K562 (cell line): ENCODE measurements at regions not wholly inside any gene's neighbourhood (a gene's known extent, or its start where the extent isn't known, plus 50 kb on each side); places are given as distances from the start of the nearest gene placed in this dataset.

ENCODE experiments used
- ATAC-seq: fragments of 200-7000 bp; cut with Tn5 transposase; 3 replicates; pipeline ENCODE4 v1.9.1; 2020; ENCODE audit warnings: moderate library complexity
- BruUV-seq: library from RNA; stranded (reverse); fragments of 400-500 nt; replicated peaks from 2 replicates; lab custom pipeline; 2021; lab: Mats Ljungman, UMichigan
- CTCF ChIA-PET: fragments of 300-600 bp; formaldehyde crosslinking; extraction: SDS; loops from one replicate; lab custom pipeline; 2021; ENCODE audit warnings: low intra/inter-chr PET ratio; lab: Yijun Ruan, JAX
- POLR2A ChIA-PET: fragments of 300-600, 350-650 bp; sonication (Branson Sonifier 250); formaldehyde crosslinking; extraction: SDS; loops from one replicate; lab custom pipeline; 2021; ENCODE audit warnings: antibody characterized with exemption, inconsistent platforms; lab: Yijun Ruan, JAX
- DNase-seq, 4 experiments: peaks; one replicate each; pipeline versions ENCODE4 v3.0.0 to v3.0.0-alpha.2; 2011 to 2018; ENCODE audit warnings: low spot score in 3 of 4, mixed read lengths in 3 of 4; ENCODE audit errors: extremely low read depth in 1 of 4
- FAIRE-seq: peaks from 2 replicates; lab custom pipeline; 2011; peaks lifted over from hg19 to GRCh38; lab: Jason Lieb, UNC
- H2AFZ ChIP-seq: 2 replicates; pipeline ENCODE4 v1.6.0; 2011; ENCODE audit warnings: low read depth, low read length, control low read depth, inconsistent platforms
- H3K27ac ChIP-seq: fragments of 200-600 bp; 3 replicates; pipeline ENCODE4 v1.8.0; 2011; ENCODE audit warnings: low read depth, mild to moderate bottlenecking, control low read depth, inconsistent platforms, low read length, moderate library complexity, mixed read lengths; ENCODE audit errors: extremely low read depth
- H3K27me3 ChIP-seq, 2 experiments: fragments of 300-600 bp in 1 of 2; 2 replicates in 1 of 2; 3 replicates in 1 of 2; pipeline versions ENCODE4 v1.6.0 to v1.8.0; 2011; ENCODE audit warnings: inconsistent platforms in 2 of 2, low read length in 2 of 2, mild to moderate bottlenecking in 1 of 2, mixed read lengths in 1 of 2, moderate library complexity in 1 of 2; ENCODE audit not compliant: control insufficient read depth in 2 of 2, insufficient read depth in 2 of 2
- H3K36me3 ChIP-seq: fragments of 300-600 bp; 3 replicates; pipeline ENCODE4 v1.8.0; 2011; ENCODE audit warnings: mild to moderate bottlenecking, low read length, inconsistent platforms; ENCODE audit not compliant: control insufficient read depth, insufficient read depth
- H3K4me1 ChIP-seq, 2 experiments: fragments of 200-600 bp in 1 of 2; replicated peaks in 1 of 2; 2 replicates in 1 of 2; 3 replicates in 1 of 2; pipeline versions ENCODE4 v1.5.1 to v1.8.0; 2011; ENCODE audit warnings: inconsistent platforms in 2 of 2, low read length in 2 of 2, mild to moderate bottlenecking in 1 of 2, mixed read lengths in 1 of 2, moderate library complexity in 1 of 2; ENCODE audit not compliant: control insufficient read depth in 2 of 2, insufficient read depth in 2 of 2
- H3K4me2 ChIP-seq: 2 replicates; pipeline ENCODE4 v1.6.1; 2011; ENCODE audit warnings: low read length, control low read depth, inconsistent platforms, mixed read lengths; ENCODE audit not compliant: insufficient read depth
- H3K4me3 ChIP-seq: fragments of 200-600 bp; sonication (generic), shearing (Covaris generic); 2 replicates; pipeline ENCODE4 v1.5.1; 2016; ENCODE audit warnings: control low read depth, inconsistent platforms
- H3K79me2 ChIP-seq: fragments of 200-600 bp; 3 replicates; pipeline ENCODE4 v1.8.0; 2011; ENCODE audit warnings: low read length, inconsistent platforms; ENCODE audit not compliant: control insufficient read depth, insufficient read depth
- H3K9ac ChIP-seq, 2 experiments: 2 replicates each; pipeline versions ENCODE4 v1.6.0 to v1.6.1; 2011; ENCODE audit warnings: low read depth in 2 of 2, low read length in 2 of 2, control low read depth in 1 of 2, inconsistent platforms in 1 of 2, mild to moderate bottlenecking in 1 of 2, mixed read lengths in 1 of 2; ENCODE audit not compliant: insufficient read depth in 1 of 2
- H3K9me1 ChIP-seq: one replicate; pipeline ENCODE4 v1.6.0; 2011; ENCODE audit warnings: inconsistent platforms, mild to moderate bottlenecking, low read length, moderate library complexity; ENCODE audit not compliant: control insufficient read depth, insufficient read depth
- H3K9me3 ChIP-seq: replicated peaks from 2 replicates; pipeline ENCODE4 v1.5.1; 2011; ENCODE audit warnings: low read depth, low read length, inconsistent platforms; ENCODE audit not compliant: control insufficient read depth, insufficient read depth
- H4K20me1 ChIP-seq: replicated peaks from 2 replicates; pipeline ENCODE4 v1.6.1; 2011; ENCODE audit warnings: low read length, inconsistent platforms, mixed read lengths; ENCODE audit not compliant: control insufficient read depth, insufficient read depth
- ARID1B ChIP-seq: fragments of 450-650 bp; IDR thresholded peaks from 2 replicates; pipeline ENCODE4 v1.6.1; 2016; ENCODE audit warnings: antibody characterized with exemption, mild to moderate bottlenecking, inconsistent platforms
- CHD2 ChIP-seq: IDR thresholded peaks from 2 replicates; pipeline ENCODE4 v1.6.1; 2011; ENCODE audit warnings: low read depth, low read length
- ETV1 ChIP-seq: fragments of 450-650 bp; conservative IDR thresholded peaks from 2 replicates; pipeline ENCODE4 v1.6.1; 2016; ENCODE audit warnings: missing genetic modification characterization, control low read depth, low read depth, missing compliant biosample characterization
- FOXO4 ChIP-seq: fragments of 450-650 bp; formaldehyde crosslinking; IDR thresholded peaks from 2 replicates; pipeline ENCODE4 v1.4.0; 2020; ENCODE audit warnings: mild to moderate bottlenecking, moderate library complexity
- KAT2B ChIP-seq: IDR thresholded peaks from one replicate; pipeline ENCODE4 v1.6.1; 2012; ENCODE audit warnings: low read depth, mild to moderate bottlenecking, control low read depth, inconsistent platforms, low read length, moderate library complexity
- MCM3 ChIP-seq: fragments of 450-650 bp; IDR thresholded peaks from 2 replicates; pipeline ENCODE4 v1.6.1; 2016
- MXI1 ChIP-seq: IDR thresholded peaks from 2 replicates; pipeline ENCODE4 v1.6.1; 2011; ENCODE audit warnings: low read depth, mild to moderate bottlenecking, improper control_type of control experiment, low read length
- NCOA2 ChIP-seq, 2 experiments: fragments of 450-650 bp; IDR thresholded peaks; 2 replicates each; pipeline ENCODE4 v1.6.1; 2018; ENCODE audit warnings: mild to moderate bottlenecking in 2 of 2, moderate library complexity in 1 of 2; ENCODE audit not compliant: partially characterized antibody in 2 of 2
- NFXL1 ChIP-seq: fragments of 450-650 bp; formaldehyde crosslinking; IDR thresholded peaks from 2 replicates; pipeline ENCODE4 v1.4.0; 2021; ENCODE audit warnings: mild to moderate bottlenecking
- SNIP1 ChIP-seq: fragments of 450-650 bp; IDR thresholded peaks from 2 replicates; pipeline ENCODE4 v1.7.1; 2017; ENCODE audit warnings: low read depth, mild to moderate bottlenecking
- ZBTB2 ChIP-seq: fragments of 450-650 bp; IDR thresholded peaks from 2 replicates; pipeline ENCODE4 v1.6.1; 2016; ENCODE audit warnings: antibody characterized with exemption
- ZNF174 ChIP-seq: fragments of 250-450 bp; sonication (Bioruptor Pico); IDR thresholded peaks from 2 replicates; pipeline ENCODE4 v1.4.0; 2020; ENCODE audit warnings: mild to moderate bottlenecking
- WGBS: fragments of 100-300 bp; shearing (Covaris generic); methylation state at CpG from one replicate; pipeline ENCODE4 v1.1.6; 2016; ENCODE audit warnings: low coverage, mixed read lengths; ENCODE audit not compliant: insufficient coverage; ENCODE audit errors: missing lambda C conversion rate; 5-methylcytosine and 5-hydroxymethylcytosine counted together
- in situ Hi-C: fragments of 300-500 bp; cut with MboI; formaldehyde crosslinking; loops from 4 replicates; pipeline ENCODE4 v1.15.0; 2018; ENCODE audit warnings: inconsistent platforms, mixed read lengths
- intact Hi-C: fragments of 100-400 bp; cut with micrococcal nuclease; formaldehyde crosslinking; loops from 2 replicates; pipeline ENCODE4 v1.14.2; 2022

- TF ChIP-seq ETV1 (tag): no peak
- no peak for TF ChIP-seq MCM3
- TF ChIP-seq MXI1: no peak
- TF ChIP-seq CHD2: no peak
- no peak for TF ChIP-seq ZBTB2
Observed at GRCh38 chr13:79671420-79671819, 190.5 kb downstream of the NDFIP2 start (continued).

- no peak overlapping the region for H3K9ac ChIP-seq
- H3K27ac ChIP-seq: no peak overlapping the region
- no peaks in the 10 kb centered on the region for H3K27me3 ChIP-seq
- CTCF ChIA-PET: no interaction called here
- intact Hi-C loops: no loop called here
- H4K20me1 ChIP-seq: no peaks in the 10 kb centered on the region
- WGBS: 0% methylated on average over 2 of the region's 2 CpGs
- no peak for ATAC-seq
- no peaks in the 10 kb centered on the region for H3K9me1 ChIP-seq
- H3K36me3 ChIP-seq: no peaks in the 10 kb centered on the region
- POLR2A ChIA-PET: no interaction called here
- TF ChIP-seq ARID1B (no peak), SNIP1 (no peak), ZNF174 (CRISPR knock-in tag) (no peak), NCOA2 (IDR thresholded peaks at IDR 0.05; ENCODE audit: partially characterized antibody in 2 of 2) (no peak), FOXO4 (CRISPR knock-in tag) (no peak), NFXL1 (no peak), KAT2B (no peak)
- no peaks in the 10 kb centered on the region for H3K4me1 ChIP-seq
- no peak for FAIRE-seq
- in situ Hi-C loops: no loop called here
- H2AFZ ChIP-seq: no peak overlapping the region
- DNase-seq: no peak
- H3K9me3 ChIP-seq: no peaks in the 10 kb centered on the region
- no peaks in the 10 kb centered on the region for H3K79me2 ChIP-seq
- no peak overlapping the region for H3K4me2 ChIP-seq
- no TSS peak for BruUV-seq
- no peak overlapping the region for H3K4me3 ChIP-seq
Observed at GRCh38 chr13:79668201-79668752, 187.3 kb downstream of the NDFIP2 start.
